Stimulated activated CD8-positive, alpha-beta memory T cell treated with anti-CD3 and anti-CD28 coated beads, Interleukin-12 subunit alpha, Interleukin-12 subunit beta, amount 100 ng/mL, for 24 hours (primary cell): ENCODE measurements at regions not wholly inside any gene's neighbourhood (a gene's known extent, or its start where the extent isn't known, plus 50 kb on each side); places are given as distances from the start of the nearest gene placed in this dataset.

Source experiments
- DNase-seq: peaks from one replicate; pipeline ENCODE4 v3.0.0-alpha.2; 2020; ENCODE audit errors: extremely low read depth

- DNase-seq = no peak
Measured at GRCh38 chr7:36006636-36007229, 146.3 kb upstream of the EEPD1 start.

GRCh38 chr7:36010656-36011587 lies 142.1 kb upstream of the EEPD1 start:
- no peak for DNase-seq

- DNase-seq = no peak
Measured at GRCh38 chr7:36011588-36011965, 141.5 kb upstream of the EEPD1 start.

- DNase-seq = no peak
Measured at GRCh38 chr7:36013246-36014014, 139.6 kb upstream of the EEPD1 start.

- no peak for DNase-seq
Measured at GRCh38 chr7:36014961-36015360, 138.1 kb upstream of the EEPD1 start.

GRCh38 chr7:36015733-36016132 lies 137.3 kb upstream of the EEPD1 start:
- no peak for DNase-seq

GRCh38 chr7:36016648-36017047 lies 136.4 kb upstream of the EEPD1 start:
- no peak for DNase-seq

- no peak for DNase-seq
Measured at GRCh38 chr7:36017111-36017510, 135.9 kb upstream of the EEPD1 start.

- DNase-seq = no peak
Measured at GRCh38 chr7:36018816-36019484, 134.1 kb upstream of the EEPD1 start.

GRCh38 chr7:36019538-36019937 lies 133.5 kb upstream of the EEPD1 start:
- DNase-seq = no peak

GRCh38 chr7:36019980-36020379 lies 133.1 kb upstream of the EEPD1 start:
- no peak for DNase-seq

GRCh38 chr7:36021367-36021766 lies 131.7 kb upstream of the EEPD1 start:
- no peak for DNase-seq

GRCh38 chr7:36021917-36022550 lies 131.0 kb upstream of the EEPD1 start:
- no peak for DNase-seq

GRCh38 chr7:36023033-36023560 lies 130.0 kb upstream of the EEPD1 start:
- no peak for DNase-seq

- DNase-seq = no peak
Measured at GRCh38 chr7:36025190-36025589, 127.9 kb upstream of the EEPD1 start.

- no peak for DNase-seq
Measured at GRCh38 chr7:36029311-36029710, 123.7 kb upstream of the EEPD1 start.

- DNase-seq = no peak
Measured at GRCh38 chr7:36029853-36030515, 123.1 kb upstream of the EEPD1 start.

- no peak for DNase-seq
Measured at GRCh38 chr7:36032361-36032818, 120.7 kb upstream of the EEPD1 start.

GRCh38 chr7:36034020-36034419 lies 119.0 kb upstream of the EEPD1 start:
- DNase-seq = no peak

GRCh38 chr7:36035186-36035585 lies 117.9 kb upstream of the EEPD1 start:
- no peak for DNase-seq

GRCh38 chr7:36036590-36036989 lies 116.5 kb upstream of the EEPD1 start:
- DNase-seq = no peak
